Panc1 (cell line): ENCODE measurements at regions not wholly inside any gene's neighbourhood (a gene's known extent, or its start where the extent isn't known, plus 50 kb on each side); places are given as distances from the start of the nearest gene placed in this dataset.

Experiments
- ATAC-seq: fragments of 200-7000 bp; cut with Tn5 transposase; 2 replicates; pipeline ENCODE4 v1.9.1; 2020; ENCODE audit warnings: mild to moderate bottlenecking, moderate library complexity
- BruUV-seq: library from RNA; stranded (reverse); fragments of 400-500 nt; replicated peaks from 2 replicates; lab custom pipeline; 2021; lab: Mats Ljungman, UMichigan
- CTCF ChIA-PET: fragments of 300-600 bp; sonication (Branson Sonifier 250); formaldehyde crosslinking; loops from one replicate; lab custom pipeline; 2022; ENCODE audit warnings: antibody characterized with exemption; lab: Charles Lee
- POLR2A ChIA-PET: fragments of 300-600 bp; sonication (Branson Sonifier 250); formaldehyde crosslinking; loops from one replicate; lab custom pipeline; 2022; ENCODE audit warnings: antibody characterized with exemption; lab: Charles Lee
- DNase-seq: peaks from one replicate; pipeline ENCODE4 v3.0.0-alpha.2; 2010; ENCODE audit warnings: low read depth, low spot score
- H3K27ac ChIP-seq: 2 replicates; pipeline ENCODE4 v1.5.1; 2011; ENCODE audit warnings: mild to moderate bottlenecking, low read length, inconsistent platforms
- H3K27me3 ChIP-seq: fragments of 200-500 bp; sonication (Bioruptor generic); 2 replicates; pipeline ENCODE4 v1.6.0; 2014; ENCODE audit warnings: low read length, inconsistent platforms; ENCODE audit not compliant: control insufficient read depth, insufficient read depth
- H3K36me3 ChIP-seq: fragments of 200-500 bp; sonication (Bioruptor generic); 2 replicates; pipeline ENCODE4 v1.5.1; 2014; ENCODE audit warnings: inconsistent platforms, mild to moderate bottlenecking, low read length, moderate library complexity; ENCODE audit not compliant: control insufficient read depth, insufficient read depth
- H3K4me1 ChIP-seq: 2 replicates; pipeline ENCODE4 v1.5.1; 2011; ENCODE audit warnings: inconsistent platforms, mild to moderate bottlenecking, low read length, moderate library complexity; ENCODE audit not compliant: control insufficient read depth, insufficient read depth
- H3K4me3 ChIP-seq, 2 experiments: 2 replicates each; pipeline ENCODE4 v1.5.1; 2011 to 2012; ENCODE audit warnings: low read depth in 2 of 2, low read length in 2 of 2, mild to moderate bottlenecking in 2 of 2, inconsistent platforms in 1 of 2, moderate library complexity in 1 of 2
- H3K9me3 ChIP-seq: fragments of 200-500 bp; sonication (Bioruptor generic); 2 replicates; pipeline ENCODE4 v1.5.1; 2014; ENCODE audit warnings: low read depth, mild to moderate bottlenecking, inconsistent platforms, low read length, moderate library complexity; ENCODE audit not compliant: control insufficient read depth, insufficient read depth
- POLR2AphosphoS5 ChIP-seq: IDR thresholded peaks from 2 replicates; pipeline ENCODE4 v1.6.1; 2012; ENCODE audit warnings: mild to moderate bottlenecking, low read depth, low read length, moderate library complexity
- SIN3A ChIP-seq: IDR thresholded peaks from 2 replicates; pipeline ENCODE4 v1.6.1; 2012; ENCODE audit warnings: low read depth, mild to moderate bottlenecking, low read length, moderate library complexity, borderline replicate concordance; ENCODE audit not compliant: insufficient read depth
- TCF7L2 ChIP-seq: IDR thresholded peaks from 2 replicates; pipeline ENCODE4 v1.6.1; 2011; ENCODE audit warnings: mild to moderate bottlenecking, low read depth, low read length, inconsistent platforms
- in situ Hi-C: cut with HindIII; loops from 2 replicates; pipeline ENCODE4 v1.10.0; 2016; ENCODE audit warnings: low sequenced_read_pairs, low pct_unique_long_range_greater_than_20kb
- intact Hi-C: fragments of 100-400 bp; cut with micrococcal nuclease; formaldehyde crosslinking; loops from one replicate; pipeline ENCODE4 v1.10.0; 2022; ENCODE audit not compliant: unreplicated experiment
- TF ChIP-seq, protein P1 (sequence below): fragments of 450-650 bp; IDR thresholded peaks from 2 replicates; pipeline ENCODE4 v1.5.1; 2017; ENCODE audit warnings: mild to moderate bottlenecking
- TF ChIP-seq, protein P2 (sequence below), 2 experiments: IDR thresholded peaks; 2 replicates each; pipeline ENCODE4 v1.6.1; 2011 to 2012; ENCODE audit warnings: low read depth in 2 of 2, control low read depth in 1 of 2, low read length in 1 of 2, mild to moderate bottlenecking in 1 of 2, moderate library complexity in 1 of 2; ENCODE audit not compliant: insufficient read depth in 1 of 2

DNA sequence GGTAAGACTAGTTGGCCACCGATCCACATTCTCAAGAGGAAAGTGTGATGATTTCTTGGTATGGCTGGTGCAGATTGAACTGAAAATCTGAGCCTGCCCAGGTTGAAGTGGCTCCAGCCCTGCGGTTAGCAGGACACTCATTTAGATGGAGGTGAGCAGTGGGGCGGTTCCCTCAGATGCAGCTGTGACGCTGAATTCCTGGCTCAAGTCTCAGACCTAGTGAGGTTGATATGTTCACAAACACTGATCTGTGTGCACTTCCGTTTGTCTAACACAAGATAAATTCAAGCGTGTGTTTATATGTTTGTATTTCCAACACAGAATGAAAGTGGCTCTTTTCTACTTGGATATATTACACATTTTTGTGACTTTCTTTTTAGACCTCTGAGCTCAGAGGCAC lies 83.4 kb upstream of the FRMD1 start:
- in situ Hi-C loops: no loop called here
- CTCF ChIA-PET: no interaction called here

DNA sequence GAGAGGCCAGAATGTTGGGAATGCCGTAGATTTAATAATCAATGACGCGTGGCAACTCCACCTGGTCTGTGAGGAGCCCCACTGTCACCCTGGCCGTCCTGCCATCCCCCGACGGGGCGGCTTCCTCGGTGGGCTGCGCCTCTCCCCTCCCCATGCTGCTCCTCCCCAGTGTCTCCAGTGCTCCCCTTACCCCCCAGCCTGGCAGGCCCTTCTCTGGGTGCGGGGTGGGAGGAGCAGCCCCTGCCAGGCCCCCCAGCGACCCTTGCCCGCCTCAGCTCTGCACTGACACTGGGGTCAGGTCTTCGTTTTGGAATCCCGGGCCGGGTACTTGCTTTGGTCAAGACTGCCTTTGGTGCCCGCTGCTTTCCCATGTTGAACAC lies 82.3 kb upstream of the FRMD1 start:
- no peaks in the 10 kb centered on the region for H3K9me3 ChIP-seq

More for the DNA sequence above, 83.4 kb upstream of the FRMD1 start:
- H3K27ac ChIP-seq: no peak overlapping the region
- no peak for DNase-seq
- no peak for ATAC-seq
- H3K27me3 ChIP-seq: no peaks in the 10 kb centered on the region
- POLR2A ChIA-PET: interaction anchor here (0.6 to 0.7 kb wide), 2 partner anchors 12 to 97 kb away, joined by 3 to 4 read pairs; no protein-coding TSS in a partner anchor
- no peaks in the 10 kb centered on the region for H3K36me3 ChIP-seq
- H3K4me1 ChIP-seq: peaks cover 16% of the 10 kb centered on the region
- TF ChIP-seq TCF7L2: no peak
- TF ChIP-seq, protein P1, sequence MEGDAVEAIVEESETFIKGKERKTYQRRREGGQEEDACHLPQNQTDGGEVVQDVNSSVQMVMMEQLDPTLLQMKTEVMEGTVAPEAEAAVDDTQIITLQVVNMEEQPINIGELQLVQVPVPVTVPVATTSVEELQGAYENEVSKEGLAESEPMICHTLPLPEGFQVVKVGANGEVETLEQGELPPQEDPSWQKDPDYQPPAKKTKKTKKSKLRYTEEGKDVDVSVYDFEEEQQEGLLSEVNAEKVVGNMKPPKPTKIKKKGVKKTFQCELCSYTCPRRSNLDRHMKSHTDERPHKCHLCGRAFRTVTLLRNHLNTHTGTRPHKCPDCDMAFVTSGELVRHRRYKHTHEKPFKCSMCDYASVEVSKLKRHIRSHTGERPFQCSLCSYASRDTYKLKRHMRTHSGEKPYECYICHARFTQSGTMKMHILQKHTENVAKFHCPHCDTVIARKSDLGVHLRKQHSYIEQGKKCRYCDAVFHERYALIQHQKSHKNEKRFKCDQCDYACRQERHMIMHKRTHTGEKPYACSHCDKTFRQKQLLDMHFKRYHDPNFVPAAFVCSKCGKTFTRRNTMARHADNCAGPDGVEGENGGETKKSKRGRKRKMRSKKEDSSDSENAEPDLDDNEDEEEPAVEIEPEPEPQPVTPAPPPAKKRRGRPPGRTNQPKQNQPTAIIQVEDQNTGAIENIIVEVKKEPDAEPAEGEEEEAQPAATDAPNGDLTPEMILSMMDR: no peak
- TF ChIP-seq POLR2AphosphoS5: no peak
- TF ChIP-seq, protein P2, sequence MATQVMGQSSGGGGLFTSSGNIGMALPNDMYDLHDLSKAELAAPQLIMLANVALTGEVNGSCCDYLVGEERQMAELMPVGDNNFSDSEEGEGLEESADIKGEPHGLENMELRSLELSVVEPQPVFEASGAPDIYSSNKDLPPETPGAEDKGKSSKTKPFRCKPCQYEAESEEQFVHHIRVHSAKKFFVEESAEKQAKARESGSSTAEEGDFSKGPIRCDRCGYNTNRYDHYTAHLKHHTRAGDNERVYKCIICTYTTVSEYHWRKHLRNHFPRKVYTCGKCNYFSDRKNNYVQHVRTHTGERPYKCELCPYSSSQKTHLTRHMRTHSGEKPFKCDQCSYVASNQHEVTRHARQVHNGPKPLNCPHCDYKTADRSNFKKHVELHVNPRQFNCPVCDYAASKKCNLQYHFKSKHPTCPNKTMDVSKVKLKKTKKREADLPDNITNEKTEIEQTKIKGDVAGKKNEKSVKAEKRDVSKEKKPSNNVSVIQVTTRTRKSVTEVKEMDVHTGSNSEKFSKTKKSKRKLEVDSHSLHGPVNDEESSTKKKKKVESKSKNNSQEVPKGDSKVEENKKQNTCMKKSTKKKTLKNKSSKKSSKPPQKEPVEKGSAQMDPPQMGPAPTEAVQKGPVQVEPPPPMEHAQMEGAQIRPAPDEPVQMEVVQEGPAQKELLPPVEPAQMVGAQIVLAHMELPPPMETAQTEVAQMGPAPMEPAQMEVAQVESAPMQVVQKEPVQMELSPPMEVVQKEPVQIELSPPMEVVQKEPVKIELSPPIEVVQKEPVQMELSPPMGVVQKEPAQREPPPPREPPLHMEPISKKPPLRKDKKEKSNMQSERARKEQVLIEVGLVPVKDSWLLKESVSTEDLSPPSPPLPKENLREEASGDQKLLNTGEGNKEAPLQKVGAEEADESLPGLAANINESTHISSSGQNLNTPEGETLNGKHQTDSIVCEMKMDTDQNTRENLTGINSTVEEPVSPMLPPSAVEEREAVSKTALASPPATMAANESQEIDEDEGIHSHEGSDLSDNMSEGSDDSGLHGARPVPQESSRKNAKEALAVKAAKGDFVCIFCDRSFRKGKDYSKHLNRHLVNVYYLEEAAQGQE (IDR thresholded peaks at IDR 0.05; ENCODE audit: insufficient read depth in 1 of 2, low read depth in 2 of 2, low read length in 1 of 2): no peak
- TF ChIP-seq SIN3A: no peak
- H3K4me3 ChIP-seq: no peak overlapping the region
- intact Hi-C loops: no loop called here
- no TSS peak for BruUV-seq
- no peaks in the 10 kb centered on the region for H3K9me3 ChIP-seq

More for the DNA sequence above, 82.3 kb upstream of the FRMD1 start:
- no peak for DNase-seq
- no TSS peak for BruUV-seq
- Histone ChIP-seq H3K27ac (no peak overlapping the region), H3K4me1 (peaks cover 26% of the 10 kb centered on the region), H3K27me3 (no peaks in the 10 kb centered on the region), H3K4me3 (no peak overlapping the region), H3K36me3 (no peaks in the 10 kb centered on the region)
- TF ChIP-seq POLR2AphosphoS5: no peak
- no peak for TF ChIP-seq TCF7L2
- TF ChIP-seq, protein P1: no peak
- TF ChIP-seq, protein P2 (IDR thresholded peaks at IDR 0.05; ENCODE audit: insufficient read depth in 1 of 2, low read depth in 2 of 2, low read length in 1 of 2): no peak
- TF ChIP-seq SIN3A: no peak
- intact Hi-C loops: no loop called here
- in situ Hi-C loops: no loop called here
- ChIA-PET CTCF (no interaction called here), POLR2A (no interaction called here)
- ATAC-seq: no peak
